Duodenal mucosa (tissue), 2 donors: ENCODE measurements at regions not wholly inside any gene's neighbourhood (a gene's known extent, or its start where the extent isn't known, plus 50 kb on each side); places are given as distances from the start of the nearest gene placed in this dataset.
"Not testable (repeated sequence)": the region's sequence is repeated elsewhere in the genome, so short reads cannot be mapped to it uniquely, and the experiment has no call there.

Experiments
- H3K27ac ChIP-seq: one replicate; pipeline ENCODE4 v1.7.0; 2013; ENCODE audit warnings: low read depth, low read length
- H3K27me3 ChIP-seq, 2 donors: one replicate each; pipeline ENCODE4 v1.7.0; 2013; ENCODE audit warnings: low read length in 2 of 2, control low read depth in 1 of 2; ENCODE audit not compliant: insufficient read depth in 2 of 2, control insufficient read depth in 1 of 2
- H3K36me3 ChIP-seq, 2 donors: one replicate each; pipeline ENCODE4 v1.7.0; 2013; ENCODE audit warnings: low read length in 2 of 2, control low read depth in 1 of 2; ENCODE audit not compliant: insufficient read depth in 2 of 2, control insufficient read depth in 1 of 2
- H3K4me1 ChIP-seq, 2 donors: one replicate each; pipeline ENCODE4 v1.7.0; 2013; ENCODE audit warnings: low read length in 2 of 2, control low read depth in 1 of 2; ENCODE audit not compliant: insufficient read depth in 2 of 2, control insufficient read depth in 1 of 2
- H3K4me3 ChIP-seq, 2 donors: one replicate each; pipeline ENCODE4 v1.7.0; 2013; ENCODE audit warnings: low read length in 2 of 2, low read depth in 1 of 2
- H3K9ac ChIP-seq, 2 donors: one replicate each; pipeline ENCODE4 v1.7.0; 2013; ENCODE audit warnings: low read length in 2 of 2, low read depth in 1 of 2
- H3K9me3 ChIP-seq, 2 donors: one replicate each; pipeline ENCODE4 v1.7.0; 2013; ENCODE audit warnings: low read length in 2 of 2, control low read depth in 1 of 2; ENCODE audit not compliant: control insufficient read depth in 1 of 2

- H3K36me3 ChIP-seq, result no peaks in the 10 kb centered on the region
- no peak overlapping the region for H3K27ac ChIP-seq
- H3K4me3 ChIP-seq, result no peak overlapping the region
- no peak overlapping the region for H3K9ac ChIP-seq
- H3K27me3 ChIP-seq, result no peaks in the 10 kb centered on the region
- no peaks in the 10 kb centered on the region for H3K4me1 ChIP-seq
- no peaks in the 10 kb centered on the region for H3K9me3 ChIP-seq
Observed at GRCh38 chr2:59761966-59762365, 791.5 kb downstream of the BCL11A start.

- no peaks in the 10 kb centered on the region for H3K4me1 ChIP-seq
Observed at GRCh38 chr2:59756150-59756549, 797.3 kb downstream of the BCL11A start.

GRCh38 chr2:59754011-59754735, 799.3 kb downstream of the BCL11A start:
- no peaks in the 10 kb centered on the region for H3K9me3 ChIP-seq
- H3K9ac ChIP-seq, result no peak overlapping the region
- no peak overlapping the region for H3K4me3 ChIP-seq

More at GRCh38 chr2:59756150-59756549, 797.3 kb downstream of the BCL11A start:
- Histone ChIP-seq H3K4me3 (no peak overlapping the region), H3K27ac (no peak overlapping the region), H3K36me3 (no peaks in the 10 kb centered on the region), H3K9me3 (no peaks in the 10 kb centered on the region), H3K27me3 (no peaks in the 10 kb centered on the region), H3K9ac (no peak overlapping the region)

GRCh38 chr2:59752512-59752911, 800.9 kb downstream of the BCL11A start:
- Histone ChIP-seq H3K27me3 (no peaks in the 10 kb centered on the region), H3K36me3 (no peaks in the 10 kb centered on the region), H3K9ac (no peak overlapping the region), H3K9me3 (no peaks in the 10 kb centered on the region), H3K4me3 (no peak overlapping the region), H3K27ac (no peak overlapping the region), H3K4me1 (no peaks in the 10 kb centered on the region)

More at GRCh38 chr2:59754011-59754735, 799.3 kb downstream of the BCL11A start:
- H3K27me3 ChIP-seq, result no peaks in the 10 kb centered on the region
- H3K27ac ChIP-seq, result no peak overlapping the region
- H3K4me1 ChIP-seq, result no peaks in the 10 kb centered on the region
- no peaks in the 10 kb centered on the region for H3K36me3 ChIP-seq

- no peak overlapping the region for H3K4me3 ChIP-seq
- no peak overlapping the region for H3K9ac ChIP-seq
- H3K36me3 ChIP-seq, result no peaks in the 10 kb centered on the region
- no peak overlapping the region for H3K27ac ChIP-seq
- H3K9me3 ChIP-seq, result no peaks in the 10 kb centered on the region
- H3K27me3 ChIP-seq, result no peaks in the 10 kb centered on the region
- H3K4me1 ChIP-seq, result no peaks in the 10 kb centered on the region
Observed at GRCh38 chr2:59752071-59752470, 801.4 kb downstream of the BCL11A start.

- H3K36me3 ChIP-seq, H3K9ac ChIP-seq, H3K27me3 ChIP-seq, H3K9me3 ChIP-seq, H3K4me3 ChIP-seq, H3K27ac ChIP-seq, H3K4me1 ChIP-seq: not testable (repeated sequence)
Observed at GRCh38 chr2:59751214-59751613, 802.2 kb downstream of the BCL11A start.

GRCh38 chr2:59746291-59746690, 807.2 kb downstream of the BCL11A start:
- Histone ChIP-seq H3K9ac (no peak overlapping the region), H3K4me3 (no peak overlapping the region), H3K27me3 (no peaks in the 10 kb centered on the region), H3K36me3 (no peaks in the 10 kb centered on the region), H3K9me3 (no peaks in the 10 kb centered on the region), H3K27ac (no peak overlapping the region), H3K4me1 (no peaks in the 10 kb centered on the region)

- no peak overlapping the region for H3K27ac ChIP-seq
- H3K9me3 ChIP-seq, result no peaks in the 10 kb centered on the region
- no peaks in the 10 kb centered on the region for H3K36me3 ChIP-seq
- H3K4me3 ChIP-seq, result no peak overlapping the region
- no peaks in the 10 kb centered on the region for H3K4me1 ChIP-seq
- no peaks in the 10 kb centered on the region for H3K27me3 ChIP-seq
- H3K9ac ChIP-seq, result no peak overlapping the region
Observed at GRCh38 chr2:59745085-59745484, 808.4 kb downstream of the BCL11A start.

- Histone ChIP-seq H3K4me1 (no peaks in the 10 kb centered on the region), H3K9ac (no peak overlapping the region), H3K4me3 (no peak overlapping the region), H3K36me3 (no peaks in the 10 kb centered on the region), H3K27ac (no peak overlapping the region), H3K27me3 (no peaks in the 10 kb centered on the region), H3K9me3 (no peaks in the 10 kb centered on the region)
Observed at GRCh38 chr2:59744436-59744835, 809.0 kb downstream of the BCL11A start.

GRCh38 chr2:59741840-59742239, 811.6 kb downstream of the BCL11A start:
- no peak overlapping the region for H3K27ac ChIP-seq
- H3K9ac ChIP-seq, result no peak overlapping the region
- H3K9me3 ChIP-seq, result no peaks in the 10 kb centered on the region
- H3K27me3 ChIP-seq, result no peaks in the 10 kb centered on the region
- H3K36me3 ChIP-seq, result no peaks in the 10 kb centered on the region
- no peaks in the 10 kb centered on the region for H3K4me1 ChIP-seq
- no peak overlapping the region for H3K4me3 ChIP-seq
